ENCODE measurements at regions not wholly inside any gene's neighbourhood (a gene's known extent, or its start where the extent isn't known, plus 50 kb on each side); places are given as distances from the start of the nearest gene placed in this dataset.
A peak's percentile ranks its signal among the peaks of the same experiment; 100 is the strongest.

DNA sequence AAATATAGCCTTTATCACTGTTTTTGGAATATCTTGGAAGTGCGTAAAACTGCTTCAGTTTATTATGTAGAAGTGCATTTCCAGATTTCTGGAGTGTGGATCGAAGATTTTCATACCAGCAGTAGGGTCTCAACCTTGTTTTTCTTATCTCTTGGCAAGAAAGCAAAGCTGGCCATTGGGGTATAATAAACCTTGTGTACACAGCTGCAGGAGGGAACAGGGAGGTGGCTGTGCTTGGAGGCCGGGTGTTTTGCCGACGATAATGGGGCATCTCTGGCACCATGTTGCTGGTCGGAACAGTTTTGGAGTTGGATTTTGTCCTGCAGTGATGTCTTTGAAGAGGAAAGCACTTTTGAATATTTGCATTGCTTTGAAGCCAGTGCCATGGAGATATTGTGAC is 308.8 kb upstream of the DMRT1 start:
- Histone ChIP-seq H3K9me3 (no peaks in the 10 kb centered on the region), H3K4me3 (no peak overlapping the region), H3K36me3 (ENCODE audit: low read depth) (no peaks in the 10 kb centered on the region), H3K4me1 (ENCODE audit: low read depth) (peaks cover 14% of the 10 kb centered on the region)
- TF ChIP-seq, protein P1, sequence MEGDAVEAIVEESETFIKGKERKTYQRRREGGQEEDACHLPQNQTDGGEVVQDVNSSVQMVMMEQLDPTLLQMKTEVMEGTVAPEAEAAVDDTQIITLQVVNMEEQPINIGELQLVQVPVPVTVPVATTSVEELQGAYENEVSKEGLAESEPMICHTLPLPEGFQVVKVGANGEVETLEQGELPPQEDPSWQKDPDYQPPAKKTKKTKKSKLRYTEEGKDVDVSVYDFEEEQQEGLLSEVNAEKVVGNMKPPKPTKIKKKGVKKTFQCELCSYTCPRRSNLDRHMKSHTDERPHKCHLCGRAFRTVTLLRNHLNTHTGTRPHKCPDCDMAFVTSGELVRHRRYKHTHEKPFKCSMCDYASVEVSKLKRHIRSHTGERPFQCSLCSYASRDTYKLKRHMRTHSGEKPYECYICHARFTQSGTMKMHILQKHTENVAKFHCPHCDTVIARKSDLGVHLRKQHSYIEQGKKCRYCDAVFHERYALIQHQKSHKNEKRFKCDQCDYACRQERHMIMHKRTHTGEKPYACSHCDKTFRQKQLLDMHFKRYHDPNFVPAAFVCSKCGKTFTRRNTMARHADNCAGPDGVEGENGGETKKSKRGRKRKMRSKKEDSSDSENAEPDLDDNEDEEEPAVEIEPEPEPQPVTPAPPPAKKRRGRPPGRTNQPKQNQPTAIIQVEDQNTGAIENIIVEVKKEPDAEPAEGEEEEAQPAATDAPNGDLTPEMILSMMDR (IDR thresholded peaks at IDR 0.05), result no peak
- DNase-seq (peak in 1 of 3 donors; percentile 41), ATAC-seq (peak; percentile 86)
- intact Hi-C loops (cut with DNase I, micrococcal nuclease), result no loop called here

DNA sequence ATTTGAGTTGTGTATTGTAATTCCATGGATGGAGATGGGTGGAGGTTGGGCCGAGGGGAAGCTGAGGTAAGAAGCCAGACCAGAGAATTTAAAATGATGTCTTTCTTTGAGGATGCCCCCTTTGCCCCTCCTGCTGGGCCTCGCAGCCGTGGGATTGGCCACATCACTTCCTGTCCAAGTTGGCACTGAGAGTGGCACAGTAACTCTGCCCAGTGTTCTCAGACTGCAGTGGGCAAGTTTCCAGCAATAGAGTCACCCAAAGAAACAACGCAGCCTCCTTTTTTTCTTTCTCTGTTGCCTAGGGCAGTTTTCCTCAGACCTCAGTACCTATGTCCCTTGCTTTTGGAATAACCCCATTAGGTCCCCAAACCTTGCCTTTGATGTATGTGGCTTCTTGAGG is 306.6 kb upstream of the DMRT1 start:
- intact Hi-C loops (cut with DNase I, micrococcal nuclease), result no loop called here
- Histone ChIP-seq H3K9me3 (no peaks in the 10 kb centered on the region), H3K36me3 (ENCODE audit: low read depth) (no peaks in the 10 kb centered on the region), H3K4me1 (ENCODE audit: low read depth) (peaks cover 14% of the 10 kb centered on the region), H3K4me3 (no peak overlapping the region)
- TF ChIP-seq, protein P1 (IDR thresholded peaks at IDR 0.05), result no peak
- peak; percentile 55 for ATAC-seq
- DNase-seq, result peak in 1 of 3 donors; percentile 48

- intact Hi-C loops (cut with DNase I, micrococcal nuclease), result no loop called here
- no peaks in the 10 kb centered on the region for H3K36me3 ChIP-seq (ENCODE audit: low read depth)
- DNase-seq (no peak), ATAC-seq (no peak)
- no peak overlapping the region for H3K4me3 ChIP-seq
- H3K9me3 ChIP-seq, result no peaks in the 10 kb centered on the region
- TF ChIP-seq, protein P1 (IDR thresholded peaks at IDR 0.05), result no peak
- H3K4me1 ChIP-seq (ENCODE audit: low read depth), result peaks cover 14% of the 10 kb centered on the region
Observed at GRCh38 chr9:535356-535755, 306.1 kb upstream of the DMRT1 start.

GRCh38 chr9:536597-537511 is 304.6 kb upstream of the DMRT1 start:
- DNase-seq, result no peak
- Histone ChIP-seq H3K4me1 (ENCODE audit: low read depth) (peaks cover 14% of the 10 kb centered on the region), H3K36me3 (ENCODE audit: low read depth) (no peaks in the 10 kb centered on the region), H3K4me3 (no peak overlapping the region), H3K9me3 (no peaks in the 10 kb centered on the region)
- no peak for ATAC-seq
- TF ChIP-seq, protein P1 (IDR thresholded peaks at IDR 0.05), result no peak
- intact Hi-C loops (cut with DNase I, micrococcal nuclease), result no loop called here

DNA sequence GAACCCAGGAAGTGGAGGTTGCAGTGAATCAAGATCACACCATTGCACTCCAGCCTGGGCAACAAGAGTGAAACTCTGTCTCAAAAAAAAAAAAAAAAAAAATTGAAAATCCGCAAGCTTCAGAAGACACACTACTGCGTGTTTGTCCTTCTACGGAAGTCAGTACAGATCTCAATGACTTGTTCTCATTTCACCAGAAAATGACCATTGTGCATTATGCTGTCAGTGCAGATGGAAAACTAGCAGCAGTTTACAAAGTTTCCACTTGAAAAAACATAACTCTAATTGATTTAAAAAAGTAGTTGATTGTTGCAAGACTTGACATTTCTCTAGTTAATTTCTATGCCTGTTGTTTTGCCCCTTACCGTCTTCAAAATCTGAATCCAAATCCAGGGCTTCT is 298.0 kb upstream of the DMRT1 start:
- Histone ChIP-seq H3K36me3 (ENCODE audit: low read depth) (no peaks in the 10 kb centered on the region), H3K4me3 (no peak overlapping the region), H3K4me1 (ENCODE audit: low read depth) (peaks cover 9% of the 10 kb centered on the region), H3K9me3 (no peaks in the 10 kb centered on the region)
- DNase-seq, result no peak
- no peak for ATAC-seq
- intact Hi-C loops (cut with DNase I, micrococcal nuclease), result no loop called here
- TF ChIP-seq, protein P1 (IDR thresholded peaks at IDR 0.05), result no peak
